ENCODE measurements at regions not wholly inside any gene's neighbourhood (a gene's known extent, or its start where the extent isn't known, plus 50 kb on each side); places are given as distances from the start of the nearest gene placed in this dataset.
"Not testable (repeated sequence)": the region's sequence is repeated elsewhere in the genome, so short reads cannot be mapped to it uniquely, and the experiment has no call there.

DNA sequence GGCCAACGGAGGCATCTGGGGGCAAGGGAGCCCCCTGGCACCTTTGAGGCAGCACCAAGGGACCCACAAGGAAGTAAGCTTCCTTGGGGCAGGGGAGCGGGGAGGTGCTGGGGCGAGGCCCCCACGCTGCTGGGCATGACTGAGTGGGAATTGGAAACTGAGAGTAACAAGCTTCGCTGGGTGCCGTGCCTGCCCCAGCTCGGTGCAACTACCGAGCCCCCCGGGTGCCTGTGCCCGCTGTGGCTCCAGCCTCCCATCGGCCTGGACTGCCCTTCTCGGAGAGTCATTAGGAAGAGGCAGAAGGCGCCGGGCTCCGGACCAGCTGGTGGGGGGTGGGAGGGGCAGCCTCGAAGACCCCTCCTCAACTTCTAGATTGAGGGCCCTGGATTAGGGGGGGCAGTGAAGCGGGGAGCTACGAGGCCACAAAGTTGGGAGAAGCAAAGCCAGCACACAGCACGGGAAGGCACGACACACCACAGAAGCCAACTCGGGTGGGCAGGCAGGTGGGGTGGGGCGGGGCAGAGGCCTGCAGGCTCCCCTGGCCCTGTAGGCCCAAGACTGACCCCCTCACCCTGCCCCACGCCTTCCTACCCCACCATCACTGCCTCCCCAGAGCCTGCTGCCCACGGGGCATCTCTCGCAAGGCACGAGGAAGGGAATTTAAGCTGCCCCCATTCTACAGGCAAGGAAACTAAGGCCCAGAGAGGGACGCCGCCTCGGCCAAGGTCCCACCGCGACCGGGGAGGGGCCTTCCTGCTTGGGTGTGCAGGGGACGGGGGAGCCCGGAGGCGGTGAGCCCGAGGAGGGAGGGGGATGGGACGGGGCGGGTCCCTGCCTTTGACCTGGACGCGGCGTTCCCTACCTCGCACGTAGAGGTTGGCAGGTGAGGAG is 83.2 kb downstream of the PTPRS start:
- DNase-seq = no peak

DNA sequence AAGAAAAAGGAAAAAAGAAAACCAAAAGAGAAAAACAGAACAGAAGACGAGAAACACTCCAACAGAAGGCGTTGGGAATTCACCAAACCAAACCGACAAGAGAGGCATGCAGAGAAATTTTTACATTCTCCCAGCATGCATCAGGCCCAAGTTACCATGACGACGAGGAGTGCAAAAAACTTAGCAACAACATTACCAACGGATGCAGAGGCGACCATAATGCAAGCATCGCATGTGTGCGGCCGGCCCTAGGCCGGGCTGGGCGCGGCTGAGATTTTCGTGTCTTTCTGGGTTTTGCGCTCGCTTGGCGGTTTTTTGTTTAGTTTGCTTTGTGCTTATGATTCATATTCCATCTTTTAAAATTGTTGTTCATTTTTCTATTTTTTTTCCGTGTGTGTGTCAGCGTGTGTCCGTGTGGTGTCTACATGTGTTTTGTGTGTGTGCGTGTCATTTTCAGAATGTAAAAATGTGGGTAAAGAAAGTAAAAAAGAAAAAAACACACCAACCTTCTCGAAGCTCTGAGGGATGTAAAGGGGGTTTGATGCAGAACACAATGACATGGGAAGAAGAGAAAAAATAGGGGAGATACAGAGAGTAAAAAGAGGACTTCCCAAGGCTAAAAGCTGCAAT is 84.9 kb downstream of the PTPRS start:
- DNase-seq = no peak

DNA sequence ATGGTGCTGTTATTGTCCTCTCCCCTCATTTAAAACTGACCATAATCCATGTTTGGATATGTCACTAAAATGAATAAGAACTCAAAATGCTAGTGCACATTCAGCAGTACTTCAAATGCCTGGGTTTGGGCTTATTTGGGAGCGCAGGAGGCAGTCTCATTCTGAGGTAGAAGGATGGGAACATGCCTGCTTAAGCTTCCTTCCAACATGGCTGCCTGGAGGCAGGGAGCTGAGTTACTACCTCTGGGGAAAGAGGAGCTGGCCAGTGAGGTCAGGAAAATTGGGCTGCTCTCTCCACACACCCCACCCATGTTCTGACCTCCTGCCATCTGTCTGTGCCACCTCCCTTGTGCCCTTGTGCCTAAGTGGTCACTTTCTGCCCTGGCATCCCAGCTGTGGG is 85.7 kb downstream of the PTPRS start:
- no peak for DNase-seq

DNA sequence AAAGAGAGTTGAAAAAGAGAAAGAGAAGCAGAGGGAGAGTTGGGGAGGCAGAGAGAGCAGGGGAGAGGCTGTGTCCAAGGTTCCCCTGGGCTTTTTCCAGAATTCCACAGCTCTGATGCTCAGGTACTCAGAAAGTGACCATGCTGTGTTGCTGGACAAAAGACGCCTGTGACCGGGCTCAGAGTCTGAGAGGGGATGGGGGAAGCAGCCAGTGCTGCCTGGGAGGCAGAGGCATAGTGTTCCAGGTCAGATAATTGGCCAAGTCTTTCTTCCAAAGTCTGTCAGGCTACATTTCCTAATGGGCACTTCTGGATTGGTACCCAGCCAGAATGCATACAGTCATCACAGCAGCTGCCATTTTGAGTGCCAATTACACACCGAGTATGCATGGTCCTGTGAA is 86.1 kb downstream of the PTPRS start:
- DNase-seq = no peak

- DNase-seq = peak; percentile 50
Measured at GRCh38 chr19:5253406-5254110, 87.1 kb downstream of the PTPRS start.

DNA sequence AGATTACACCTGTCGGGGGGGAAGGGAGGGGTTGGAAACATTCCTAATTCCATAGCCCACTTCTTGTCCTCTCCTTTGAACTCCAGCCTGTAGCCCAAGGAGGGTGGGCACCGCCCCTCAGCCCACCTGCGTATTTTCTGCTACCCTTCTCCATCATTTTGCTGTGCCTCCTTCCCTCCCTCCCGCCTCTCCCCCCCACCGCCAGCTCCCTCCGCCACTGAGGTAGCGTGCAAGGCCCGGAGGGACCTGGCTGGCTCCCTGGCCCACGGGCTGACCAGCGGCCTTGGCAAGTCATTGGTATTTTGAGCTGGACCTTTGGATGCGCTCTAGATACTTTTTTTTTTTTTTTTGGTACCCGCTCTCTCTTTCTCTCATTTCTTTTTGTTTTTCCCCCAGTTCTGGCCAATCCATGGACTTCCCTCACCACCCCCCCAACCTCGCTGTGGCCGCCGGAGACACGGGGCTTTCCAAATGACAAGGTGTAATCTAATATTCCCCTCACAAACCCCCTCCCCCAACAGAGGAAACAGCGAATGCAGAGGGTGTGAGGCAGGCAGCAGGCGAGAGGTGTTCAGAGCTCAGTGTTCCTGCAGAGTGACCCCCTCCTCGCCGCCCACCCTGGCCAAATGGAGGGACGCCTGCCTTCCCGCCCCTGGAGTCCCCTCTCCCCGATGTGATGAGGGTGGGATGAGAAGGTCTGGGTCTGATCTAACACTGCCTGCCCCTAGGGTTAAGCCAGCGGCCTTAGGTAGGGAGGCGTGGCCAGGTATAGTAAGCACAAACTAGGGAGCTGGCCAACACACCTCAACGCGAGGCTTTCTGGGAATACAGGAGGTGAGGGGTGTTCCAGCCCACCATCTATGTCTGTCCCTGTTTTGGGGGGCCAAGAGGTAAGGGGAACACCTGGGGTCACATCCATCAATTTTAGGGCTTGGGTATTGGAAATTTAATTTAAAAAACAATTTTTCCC is 89.2 kb downstream of the PTPRS start:
- DNase-seq = no peak

DNA sequence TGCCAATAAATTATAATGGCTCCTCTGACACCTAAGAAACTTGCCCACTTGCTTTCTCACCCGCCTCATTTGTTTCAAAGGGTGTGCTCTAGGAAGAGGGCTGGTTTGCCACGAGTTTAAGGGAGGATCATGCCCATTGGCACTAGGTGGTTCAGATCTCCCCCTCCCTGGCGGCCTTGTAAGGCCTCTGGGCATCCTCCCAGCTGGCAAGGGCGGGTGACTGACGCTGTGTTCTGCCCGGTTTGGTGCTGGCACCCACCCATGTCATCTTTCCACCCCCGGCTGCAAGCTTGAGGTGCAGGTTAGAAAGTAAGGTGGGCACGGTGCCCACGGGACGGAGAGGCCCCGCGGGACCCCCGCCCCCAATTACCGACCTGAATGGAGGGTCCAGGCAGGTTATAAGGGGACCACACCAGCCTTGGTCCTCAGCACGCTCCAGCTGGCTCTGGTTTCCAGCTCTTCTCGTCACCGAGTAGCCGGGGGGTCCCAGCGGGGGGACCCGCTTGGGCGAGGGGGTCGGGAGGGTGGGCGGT is 90.4 kb downstream of the PTPRS start:
- no peak for DNase-seq

DNA sequence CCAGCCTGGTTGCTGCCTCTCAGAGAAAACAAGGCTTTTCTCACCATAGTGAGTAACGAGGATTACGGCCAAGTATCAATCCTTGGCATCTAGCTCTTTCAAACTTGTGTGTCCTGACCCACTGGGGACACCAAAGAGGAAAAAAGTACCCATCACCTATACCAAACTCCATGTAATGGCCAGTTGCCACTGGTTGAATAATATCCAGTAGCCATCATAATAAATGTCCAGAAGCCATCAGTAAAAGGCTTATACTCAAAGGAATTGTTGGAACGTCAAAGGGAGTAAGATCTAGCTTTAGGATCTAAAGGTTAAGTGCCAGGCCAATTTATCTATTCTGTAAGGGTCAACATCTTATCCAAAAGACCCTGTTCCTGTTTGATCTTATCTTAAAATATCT is 91.1 kb downstream of the PTPRS start:
- DNase-seq = no peak

DNA sequence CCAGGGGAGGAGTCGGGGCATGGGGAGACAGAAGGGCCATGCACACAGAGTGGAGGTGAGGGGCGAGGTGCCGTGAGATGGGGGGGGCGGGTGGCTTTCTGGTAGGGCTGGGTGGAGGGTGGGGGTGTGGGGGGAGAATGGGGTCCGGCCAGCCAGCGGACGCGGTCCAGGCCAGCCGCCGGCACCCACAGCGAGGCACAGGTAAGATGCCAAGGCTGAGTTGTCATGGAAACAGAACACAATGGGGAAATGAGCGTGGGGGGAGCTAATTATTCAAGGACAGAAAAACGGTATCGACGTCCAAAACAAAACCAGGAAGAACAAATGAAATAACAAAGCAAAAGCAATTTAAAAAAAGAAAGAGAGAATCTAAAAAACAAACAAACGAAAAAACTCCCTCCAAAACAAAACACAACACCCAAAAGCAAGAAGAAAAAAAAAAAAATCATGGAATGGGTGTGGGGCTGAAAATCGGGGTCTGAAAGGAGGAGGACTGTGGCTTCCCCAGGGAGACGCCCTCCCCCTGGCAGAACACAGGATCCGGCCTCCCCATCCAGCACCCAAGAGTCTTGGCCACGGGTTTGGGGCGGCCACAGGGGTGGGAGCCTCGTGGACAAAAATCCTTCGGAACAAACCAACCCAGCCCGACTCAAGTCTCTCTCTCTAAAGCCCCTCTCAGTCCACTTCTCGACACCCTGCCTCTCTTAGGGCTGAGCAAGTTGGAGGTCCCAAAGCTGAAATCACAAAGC is 92.5 kb downstream of the PTPRS start:
- DNase-seq = no peak

- no peak for DNase-seq
Measured at GRCh38 chr19:5246554-5247155, 94.0 kb downstream of the PTPRS start.

GRCh38 chr19:5245631-5246553 is 94.7 kb downstream of the PTPRS start:
- no peak for DNase-seq

DNA sequence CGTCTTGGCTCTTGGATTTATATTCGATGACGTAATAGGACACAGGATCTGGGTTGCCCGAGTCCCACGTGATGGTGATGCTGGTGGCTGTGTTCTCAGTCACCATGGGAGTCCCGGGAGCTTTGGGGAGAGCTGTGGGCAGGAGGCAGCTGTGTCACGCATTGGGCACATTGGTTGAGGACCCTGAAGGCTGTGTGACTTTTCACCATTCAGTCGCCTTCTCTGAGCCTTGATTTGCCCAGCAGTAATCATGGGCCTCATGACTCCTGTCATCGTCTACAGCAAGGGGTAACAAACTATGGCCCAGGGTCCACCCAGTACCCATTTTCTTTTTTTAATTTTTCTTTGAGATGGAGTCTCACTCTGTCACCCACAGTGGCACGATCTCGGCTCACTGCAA is 96.3 kb downstream of the PTPRS start:
- DNase-seq = no peak

DNA sequence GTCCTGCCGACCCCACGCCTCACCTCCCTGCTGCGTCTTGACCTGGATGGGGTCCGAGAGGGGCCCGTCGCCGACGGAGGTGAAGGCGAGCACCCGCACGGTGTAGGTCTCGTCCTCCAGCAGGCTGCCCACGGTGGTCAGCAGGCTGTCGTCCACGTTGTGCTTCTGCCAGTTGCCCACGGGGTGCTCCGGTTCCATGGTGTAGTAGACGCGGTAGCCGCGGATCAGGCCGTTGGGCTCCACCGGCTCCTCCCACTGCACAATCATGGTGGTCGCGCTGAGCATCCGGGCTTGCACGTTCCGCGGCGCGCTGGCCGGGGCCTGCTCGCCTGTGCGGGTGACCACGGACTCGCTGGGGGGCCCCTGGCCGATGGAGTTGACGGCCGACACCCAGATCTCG is 96.7 kb downstream of the PTPRS start:
- DNase-seq = no peak

GRCh38 chr19:5241896-5242295 is 98.7 kb downstream of the PTPRS start:
- DNase-seq = not testable (repeated sequence)

DNA sequence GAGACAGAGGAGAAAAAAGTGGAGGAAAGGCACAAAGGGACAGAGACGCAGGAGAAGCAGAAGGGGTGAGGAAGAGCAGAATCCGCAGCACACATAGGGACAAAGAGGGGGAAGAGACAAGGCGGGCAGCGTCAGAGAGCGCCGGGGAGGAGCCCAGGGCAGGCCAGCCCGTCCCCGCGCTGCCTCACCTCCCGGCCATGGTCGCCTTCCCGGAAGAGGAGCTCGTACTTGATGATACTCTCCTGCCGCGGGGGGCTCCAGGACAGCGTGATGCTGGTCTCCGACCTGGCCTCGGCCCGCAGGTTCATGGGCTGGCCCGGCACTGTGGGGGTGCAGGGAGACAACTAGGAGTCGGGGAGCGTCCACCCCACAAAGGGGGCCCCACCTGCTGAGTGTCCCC is 100.6 kb downstream of the PTPRS start:
- no peak for DNase-seq

GRCh38 chr19:5238700-5239099 is 101.9 kb downstream of the PTPRS start:
- no peak for DNase-seq

- no peak for DNase-seq
Measured at GRCh38 chr19:5237939-5238480, 102.6 kb downstream of the PTPRS start.

GRCh38 chr19:5237190-5237780 is 103.3 kb downstream of the PTPRS start:
- DNase-seq = no peak
